Osteocyte (in vitro differentiated cells): ENCODE measurements at regions not wholly inside any gene's neighbourhood (a gene's known extent, or its start where the extent isn't known, plus 50 kb on each side); places are given as distances from the start of the nearest gene placed in this dataset.

Experiments
- DNase-seq: peaks from one replicate; pipeline ENCODE4 v3.0.0; 2021; ENCODE audit warnings: mixed read lengths; ENCODE audit not compliant: unreplicated experiment; ENCODE audit errors: extremely low spot score
- H3K27ac Mint-ChIP-seq: one replicate; pipeline ENCODE4 v1.8.0; 2021; ENCODE audit warnings: mild to moderate bottlenecking, mixed read lengths; ENCODE audit not compliant: unreplicated experiment
- H3K27me3 Mint-ChIP-seq: one replicate; pipeline ENCODE4 v1.8.0; 2021; ENCODE audit warnings: mixed read lengths; ENCODE audit not compliant: unreplicated experiment
- H3K36me3 Mint-ChIP-seq: one replicate; pipeline ENCODE4 v1.8.0; 2021; ENCODE audit warnings: mixed read lengths; ENCODE audit not compliant: unreplicated experiment
- H3K4me1 Mint-ChIP-seq: one replicate; pipeline ENCODE4 v1.8.0; 2021; ENCODE audit warnings: mixed read lengths; ENCODE audit not compliant: unreplicated experiment
- H3K4me3 Mint-ChIP-seq: one replicate; pipeline ENCODE4 v1.8.0; 2021; ENCODE audit warnings: mild to moderate bottlenecking, moderate library complexity, mixed read lengths; ENCODE audit not compliant: unreplicated experiment
- H3K9me3 Mint-ChIP-seq: one replicate; pipeline ENCODE4 v1.8.0; 2021; ENCODE audit warnings: mixed read lengths; ENCODE audit not compliant: unreplicated experiment
- TF ChIP-seq, protein P1 (sequence below): fragments of 200-600 bp; sonication (generic); IDR thresholded peaks from 2 replicates; pipeline ENCODE4 v1.5.0; 2021; ENCODE audit warnings: antibody characterized with exemption, mild to moderate bottlenecking, moderate library complexity

DNA sequence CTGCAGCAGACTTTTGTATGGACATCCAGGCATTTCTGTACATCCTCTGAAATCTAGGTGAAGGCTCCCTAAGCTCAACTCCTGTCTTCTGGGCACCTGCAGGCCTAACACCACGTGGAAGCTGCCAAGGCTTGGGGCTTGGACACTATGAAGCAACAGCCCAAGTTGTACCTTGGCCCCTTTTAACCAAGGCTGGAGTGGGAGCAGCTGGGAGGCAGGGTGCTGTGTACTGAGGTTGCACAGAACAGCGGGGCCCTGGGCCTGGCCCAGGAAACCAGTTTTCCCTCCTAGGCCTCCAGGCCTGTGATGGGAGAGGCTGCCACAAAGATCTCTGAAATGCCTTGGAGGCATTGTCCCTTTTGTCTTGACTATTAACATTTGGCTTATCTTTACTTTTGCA is 214.4 kb upstream of the LRIG3 start:
- Mint-ChIP-seq H3K4me1 (peaks cover 28% of the 10 kb centered on the region), H3K27me3 (no peaks in the 10 kb centered on the region), H3K36me3 (peaks cover 2% of the 10 kb centered on the region), H3K4me3 (no peak overlapping the region), H3K27ac (peak overlapping the region; percentile 43), H3K9me3 (no peaks in the 10 kb centered on the region)
- no peak for DNase-seq
- TF ChIP-seq, protein P1, sequence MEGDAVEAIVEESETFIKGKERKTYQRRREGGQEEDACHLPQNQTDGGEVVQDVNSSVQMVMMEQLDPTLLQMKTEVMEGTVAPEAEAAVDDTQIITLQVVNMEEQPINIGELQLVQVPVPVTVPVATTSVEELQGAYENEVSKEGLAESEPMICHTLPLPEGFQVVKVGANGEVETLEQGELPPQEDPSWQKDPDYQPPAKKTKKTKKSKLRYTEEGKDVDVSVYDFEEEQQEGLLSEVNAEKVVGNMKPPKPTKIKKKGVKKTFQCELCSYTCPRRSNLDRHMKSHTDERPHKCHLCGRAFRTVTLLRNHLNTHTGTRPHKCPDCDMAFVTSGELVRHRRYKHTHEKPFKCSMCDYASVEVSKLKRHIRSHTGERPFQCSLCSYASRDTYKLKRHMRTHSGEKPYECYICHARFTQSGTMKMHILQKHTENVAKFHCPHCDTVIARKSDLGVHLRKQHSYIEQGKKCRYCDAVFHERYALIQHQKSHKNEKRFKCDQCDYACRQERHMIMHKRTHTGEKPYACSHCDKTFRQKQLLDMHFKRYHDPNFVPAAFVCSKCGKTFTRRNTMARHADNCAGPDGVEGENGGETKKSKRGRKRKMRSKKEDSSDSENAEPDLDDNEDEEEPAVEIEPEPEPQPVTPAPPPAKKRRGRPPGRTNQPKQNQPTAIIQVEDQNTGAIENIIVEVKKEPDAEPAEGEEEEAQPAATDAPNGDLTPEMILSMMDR = no peak

GRCh38 chr12:59131462-59131861 is 211.2 kb upstream of the LRIG3 start:
- DNase-seq = no peak
- H3K9me3 Mint-ChIP-seq = peaks cover 10% of the 10 kb centered on the region
- H3K27ac Mint-ChIP-seq = no peak overlapping the region
- H3K36me3 Mint-ChIP-seq = no peaks in the 10 kb centered on the region
- peaks cover 28% of the 10 kb centered on the region for H3K4me1 Mint-ChIP-seq
- H3K4me3 Mint-ChIP-seq = no peak overlapping the region
- no peaks in the 10 kb centered on the region for H3K27me3 Mint-ChIP-seq
- TF ChIP-seq, protein P1 = no peak

DNA sequence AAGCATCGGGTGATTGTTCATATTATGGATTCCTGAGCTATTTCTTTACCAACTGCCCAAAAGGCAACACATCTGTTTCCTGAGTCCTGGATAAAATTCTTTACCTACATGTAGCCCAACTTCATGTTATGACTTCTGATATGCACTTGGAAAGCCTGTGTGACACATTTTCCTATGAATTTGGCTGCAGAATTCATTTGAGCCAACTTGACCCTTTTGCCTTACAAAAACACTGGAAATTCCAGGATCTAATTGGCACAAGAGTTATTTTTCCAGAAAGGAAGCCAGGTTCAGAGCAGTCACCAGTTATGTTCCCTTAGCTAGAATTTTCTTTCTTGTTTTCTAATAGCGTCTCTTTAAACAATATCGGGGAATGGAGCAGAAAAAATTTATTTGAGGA is 202.5 kb upstream of the LRIG3 start:
- H3K36me3 Mint-ChIP-seq = peaks cover 8% of the 10 kb centered on the region

GRCh38 chr12:59121451-59121850 is 201.1 kb upstream of the LRIG3 start:
- DNase-seq = no peak
- H3K27ac Mint-ChIP-seq = peak overlapping the region; percentile 19
- peaks cover 36% of the 10 kb centered on the region for H3K4me1 Mint-ChIP-seq
- H3K4me3 Mint-ChIP-seq = no peak overlapping the region
- peaks cover 26% of the 10 kb centered on the region for H3K9me3 Mint-ChIP-seq
- TF ChIP-seq, protein P1 = no peak
- no peaks in the 10 kb centered on the region for H3K27me3 Mint-ChIP-seq
- peaks cover 10% of the 10 kb centered on the region for H3K36me3 Mint-ChIP-seq

More for the DNA sequence above, 202.5 kb upstream of the LRIG3 start:
- peaks cover 31% of the 10 kb centered on the region for H3K9me3 Mint-ChIP-seq
- TF ChIP-seq, protein P1 = no peak
- DNase-seq = no peak
- H3K27me3 Mint-ChIP-seq = no peaks in the 10 kb centered on the region
- peaks cover 34% of the 10 kb centered on the region for H3K4me1 Mint-ChIP-seq
- peak overlapping the region; percentile 19 for H3K27ac Mint-ChIP-seq
- H3K4me3 Mint-ChIP-seq = no peak overlapping the region

DNA sequence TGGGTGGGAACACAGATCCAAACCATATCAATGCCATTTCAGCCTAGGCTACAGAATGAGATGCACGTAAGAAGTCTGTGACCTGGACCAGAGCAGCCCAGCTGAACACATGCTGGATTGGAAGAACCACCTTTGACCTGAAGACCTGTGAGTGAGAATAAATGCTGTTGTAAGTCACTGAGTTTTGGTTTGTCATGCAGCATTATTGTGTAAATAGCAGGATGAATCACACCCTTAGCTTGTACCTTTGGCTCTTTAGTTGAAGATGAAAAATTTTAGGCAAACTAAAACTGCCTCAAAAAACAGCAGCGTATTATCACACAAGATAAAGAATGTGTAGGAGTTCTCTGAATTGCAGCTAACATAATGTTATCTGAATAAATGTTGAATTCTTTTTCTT is 199.4 kb upstream of the LRIG3 start:
- H3K4me3 Mint-ChIP-seq = no peak overlapping the region
- TF ChIP-seq, protein P1 = no peak
- peaks cover 7% of the 10 kb centered on the region for H3K36me3 Mint-ChIP-seq
- H3K27me3 Mint-ChIP-seq = no peaks in the 10 kb centered on the region
- no peak for DNase-seq
- H3K9me3 Mint-ChIP-seq = peaks cover 17% of the 10 kb centered on the region
- H3K27ac Mint-ChIP-seq = no peak overlapping the region
- H3K4me1 Mint-ChIP-seq = peaks cover 39% of the 10 kb centered on the region
